H9 (cell line): ENCODE measurements at regions not wholly inside any gene's neighbourhood (a gene's known extent, or its start where the extent isn't known, plus 50 kb on each side); places are given as distances from the start of the nearest gene placed in this dataset.

ENCODE experiments used
- DNase-seq: peaks from one replicate; pipeline ENCODE4 v3.0.0-alpha.2; 2017
- H2AFZ ChIP-seq: one replicate; pipeline ENCODE4 v1.6.1; 2013; ENCODE audit warnings: mild to moderate bottlenecking, low read length, control low read depth, moderate library complexity
- H2AK5ac ChIP-seq: 2 replicates; pipeline ENCODE4 v1.6.1; 2013; ENCODE audit warnings: low read length, control low read depth, mixed read lengths; ENCODE audit not compliant: insufficient read length
- H2BK120ac ChIP-seq: one replicate; pipeline ENCODE4 v1.6.1; 2013; ENCODE audit warnings: low read depth, mild to moderate bottlenecking, low read length, control low read depth, inconsistent platforms; ENCODE audit not compliant: poor library complexity, severe bottlenecking
- H2BK12ac ChIP-seq: 2 replicates; pipeline ENCODE4 v1.6.1; 2013; ENCODE audit warnings: low read length, control low read depth, mixed read lengths, low read depth; ENCODE audit not compliant: insufficient read length
- H2BK15ac ChIP-seq: 2 replicates; pipeline ENCODE4 v1.6.1; 2013; ENCODE audit warnings: low read depth, low read length, control low read depth
- H2BK20ac ChIP-seq: one replicate; pipeline ENCODE4 v1.6.1; 2013; ENCODE audit warnings: low read depth, mild to moderate bottlenecking, low read length, control low read depth, inconsistent platforms; ENCODE audit not compliant: poor library complexity, severe bottlenecking
- H2BK5ac ChIP-seq: 2 replicates; pipeline ENCODE4 v1.6.1; 2013; ENCODE audit warnings: low read length, control low read depth, mixed read lengths; ENCODE audit not compliant: insufficient read length
- H3K14ac ChIP-seq: 2 replicates; pipeline ENCODE4 v1.6.1; 2013; ENCODE audit warnings: low read length, control low read depth; ENCODE audit not compliant: insufficient read depth
- H3K18ac ChIP-seq: 2 replicates; pipeline ENCODE4 v1.6.1; 2013; ENCODE audit warnings: low read depth, mild to moderate bottlenecking, mixed read lengths, low read length, control low read depth; ENCODE audit not compliant: insufficient read length
- H3K23ac ChIP-seq: 2 replicates; pipeline ENCODE4 v1.6.1; 2013; ENCODE audit warnings: low read length, control low read depth, mixed read lengths, low read depth; ENCODE audit not compliant: insufficient read length
- H3K23me2 ChIP-seq: 2 replicates; pipeline ENCODE4 v1.6.1; 2013; ENCODE audit warnings: low read depth, mild to moderate bottlenecking, mixed read lengths, low read length, control low read depth; ENCODE audit not compliant: insufficient read length, poor library complexity, severe bottlenecking
- H3K27ac ChIP-seq: 2 replicates; pipeline ENCODE4 v1.5.1; 2013; ENCODE audit warnings: low read length, control low read depth, mixed read lengths, low read depth; ENCODE audit not compliant: insufficient read length
- H3K27me3 ChIP-seq: 2 replicates; pipeline ENCODE4 v1.6.1; 2013; ENCODE audit warnings: low read length, control low read depth, inconsistent platforms; ENCODE audit not compliant: insufficient read depth
- H3K4ac ChIP-seq: 2 replicates; pipeline ENCODE4 v1.6.1; 2013; ENCODE audit warnings: low read depth, mild to moderate bottlenecking, control low read depth, inconsistent platforms, low read length, moderate library complexity
- H3K4me1 ChIP-seq: 2 replicates; pipeline ENCODE4 v1.6.1; 2013; ENCODE audit warnings: low read length, control low read depth, inconsistent platforms; ENCODE audit not compliant: insufficient read depth
- H3K4me2 ChIP-seq: 2 replicates; pipeline ENCODE4 v1.6.1; 2013; ENCODE audit warnings: low read length, control low read depth, mixed read lengths; ENCODE audit not compliant: insufficient read length, insufficient read depth
- H3K56ac ChIP-seq: 2 replicates; pipeline ENCODE4 v1.6.1; 2013; ENCODE audit warnings: low read depth, mild to moderate bottlenecking, mixed read lengths, low read length, control low read depth; ENCODE audit not compliant: insufficient read length
- H3K79me1 ChIP-seq: 2 replicates; pipeline ENCODE4 v1.6.1; 2013; ENCODE audit warnings: low read depth, mild to moderate bottlenecking, moderate library complexity, low read length, control low read depth, inconsistent platforms; ENCODE audit not compliant: insufficient read depth, poor library complexity, severe bottlenecking
- H3K79me2 ChIP-seq: 2 replicates; pipeline ENCODE4 v1.6.1; 2013; ENCODE audit warnings: low read length, control low read depth, inconsistent platforms; ENCODE audit not compliant: insufficient read depth
- H3K9ac ChIP-seq: 2 replicates; pipeline ENCODE4 v1.6.1; 2013; ENCODE audit warnings: low read length, control low read depth, mixed read lengths; ENCODE audit not compliant: insufficient read length; ENCODE audit errors: extremely low read depth
- H3K9me3 ChIP-seq: one replicate; pipeline ENCODE4 v1.6.1; 2013; ENCODE audit warnings: low read depth, low read length, inconsistent platforms; ENCODE audit not compliant: control insufficient read depth
- H3T11ph ChIP-seq: one replicate; pipeline ENCODE4 v1.6.1; 2013; ENCODE audit warnings: mild to moderate bottlenecking, low read length, control low read depth, inconsistent platforms
- H4K20me1 ChIP-seq: one replicate; pipeline ENCODE4 v1.6.1; 2013; ENCODE audit not compliant: control insufficient read depth, insufficient read length, insufficient read depth
- H4K5ac ChIP-seq: 2 replicates; pipeline ENCODE4 v1.6.1; 2013; ENCODE audit warnings: low read depth, mild to moderate bottlenecking, mixed read lengths, low read length, control low read depth; ENCODE audit not compliant: insufficient read length
- H4K8ac ChIP-seq: replicated peaks from 2 replicates; pipeline ENCODE4 v1.6.1; 2013; ENCODE audit warnings: low read length, control low read depth, mixed read lengths, low read depth; ENCODE audit not compliant: insufficient read length
- H4K91ac ChIP-seq: 2 replicates; pipeline ENCODE4 v1.6.1; 2013; ENCODE audit warnings: low read depth, mild to moderate bottlenecking, moderate library complexity, mixed read lengths, low read length, control low read depth; ENCODE audit not compliant: insufficient read length
- H3K27ac Mint-ChIP-seq, 3 experiments: 2 replicates in 2 of 3; 3 replicates in 1 of 3; pipeline ENCODE4 v1.8.0; 2020 to 2021; ENCODE audit warnings: mixed read lengths in 3 of 3, mild to moderate bottlenecking in 1 of 3, moderate library complexity in 1 of 3
- H3K27me3 Mint-ChIP-seq: 2 replicates; pipeline ENCODE4 v1.8.0; 2021; ENCODE audit warnings: low read depth, mild to moderate bottlenecking, moderate library complexity, mixed read lengths
- H3K36me3 Mint-ChIP-seq, 3 experiments: 2 replicates in 2 of 3; 3 replicates in 1 of 3; pipeline ENCODE4 v1.8.0; 2020 to 2021; ENCODE audit warnings: low read depth in 3 of 3, mixed read lengths in 3 of 3; ENCODE audit not compliant: insufficient read depth in 1 of 3
- H3K4me1 Mint-ChIP-seq, 2 experiments: 2 replicates each; pipeline ENCODE4 v1.8.0; 2020; ENCODE audit warnings: mixed read lengths in 2 of 2
- H3K4me3 Mint-ChIP-seq, 2 experiments: 2 replicates in 1 of 2; 3 replicates in 1 of 2; pipeline ENCODE4 v1.8.0; 2020 to 2021; ENCODE audit warnings: mild to moderate bottlenecking in 2 of 2, mixed read lengths in 2 of 2, moderate library complexity in 1 of 2
- H3K9me3 Mint-ChIP-seq, 2 experiments: 2 replicates in 1 of 2; 3 replicates in 1 of 2; pipeline ENCODE4 v1.8.0; 2020; ENCODE audit warnings: mild to moderate bottlenecking in 2 of 2, mixed read lengths in 2 of 2, moderate library complexity in 1 of 2
- WGBS: extraction: QIAGEN DNeasy Blood & Tissue Kit; methylation state at CpG from one replicate; pipeline ENCODE4 v1.1.7; 2013; ENCODE audit warnings: missing lambda C conversion rate, low lambda C conversion rate, mixed read lengths; ENCODE audit not compliant: insufficient read length; ENCODE audit errors: extremely low coverage; 5-methylcytosine and 5-hydroxymethylcytosine counted together
- TF ChIP-seq, protein P1 (sequence below): fragments of 200-600 bp; sonication (generic); conservative IDR thresholded peaks from 3 replicates; pipeline ENCODE4 v1.8.0; 2021; ENCODE audit warnings: antibody characterized with exemption, mild to moderate bottlenecking

DNA sequence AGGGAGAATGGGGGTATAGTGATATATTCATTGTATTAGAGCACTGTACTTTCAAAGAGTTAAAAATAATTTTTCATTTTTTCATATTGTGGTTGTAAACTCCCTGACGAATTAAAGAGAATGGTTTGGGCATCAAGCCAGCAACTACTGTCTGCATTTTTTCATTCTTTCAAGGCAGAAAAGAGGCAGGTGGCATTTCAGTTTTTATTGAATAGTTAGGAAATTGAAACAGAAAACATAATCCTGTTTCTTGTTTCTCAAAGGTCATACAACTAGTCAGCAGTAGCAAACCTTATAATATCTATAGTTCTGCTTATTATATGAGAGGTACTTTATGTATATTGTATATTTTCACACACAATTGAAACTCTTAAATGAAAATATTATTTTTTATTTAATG lies 303.9 kb upstream of the KCND2 start:
- no peaks in the 10 kb centered on the region for H3K9me3 ChIP-seq
- no peaks in the 10 kb centered on the region for H3K4me1 Mint-ChIP-seq
- H3K23ac ChIP-seq, result no peak overlapping the region
- no peak overlapping the region for H3K18ac ChIP-seq
- TF ChIP-seq, protein P1, sequence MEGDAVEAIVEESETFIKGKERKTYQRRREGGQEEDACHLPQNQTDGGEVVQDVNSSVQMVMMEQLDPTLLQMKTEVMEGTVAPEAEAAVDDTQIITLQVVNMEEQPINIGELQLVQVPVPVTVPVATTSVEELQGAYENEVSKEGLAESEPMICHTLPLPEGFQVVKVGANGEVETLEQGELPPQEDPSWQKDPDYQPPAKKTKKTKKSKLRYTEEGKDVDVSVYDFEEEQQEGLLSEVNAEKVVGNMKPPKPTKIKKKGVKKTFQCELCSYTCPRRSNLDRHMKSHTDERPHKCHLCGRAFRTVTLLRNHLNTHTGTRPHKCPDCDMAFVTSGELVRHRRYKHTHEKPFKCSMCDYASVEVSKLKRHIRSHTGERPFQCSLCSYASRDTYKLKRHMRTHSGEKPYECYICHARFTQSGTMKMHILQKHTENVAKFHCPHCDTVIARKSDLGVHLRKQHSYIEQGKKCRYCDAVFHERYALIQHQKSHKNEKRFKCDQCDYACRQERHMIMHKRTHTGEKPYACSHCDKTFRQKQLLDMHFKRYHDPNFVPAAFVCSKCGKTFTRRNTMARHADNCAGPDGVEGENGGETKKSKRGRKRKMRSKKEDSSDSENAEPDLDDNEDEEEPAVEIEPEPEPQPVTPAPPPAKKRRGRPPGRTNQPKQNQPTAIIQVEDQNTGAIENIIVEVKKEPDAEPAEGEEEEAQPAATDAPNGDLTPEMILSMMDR, result no peak
- no peak overlapping the region for H3K4me3 Mint-ChIP-seq
- no peak overlapping the region for H4K91ac ChIP-seq
- no peaks in the 10 kb centered on the region for H3K27me3 ChIP-seq
- H3K9me3 Mint-ChIP-seq, result no peaks in the 10 kb centered on the region
- WGBS, result no CpG with 5 or more reads among the region's 1 CpG
- H2AFZ ChIP-seq, result no peak overlapping the region
- H3K79me1 ChIP-seq, result no peaks in the 10 kb centered on the region
- H3K23me2 ChIP-seq, result no peaks in the 10 kb centered on the region
- H3K4me2 ChIP-seq, result no peak overlapping the region
- H3T11ph ChIP-seq, result no peak overlapping the region
- no peaks in the 10 kb centered on the region for H3K27me3 Mint-ChIP-seq
- DNase-seq, result no peak
- no peak overlapping the region for H3K56ac ChIP-seq
- no peak overlapping the region for H2AK5ac ChIP-seq
- no peak overlapping the region for H2BK15ac ChIP-seq
- H3K4ac ChIP-seq, result no peak overlapping the region
- no peak overlapping the region for H2BK5ac ChIP-seq
- H3K4me1 ChIP-seq, result no peaks in the 10 kb centered on the region
- no peak overlapping the region for H3K14ac ChIP-seq
- no peaks in the 10 kb centered on the region for H3K36me3 Mint-ChIP-seq
- no peak overlapping the region for H4K5ac ChIP-seq
- no peak overlapping the region for H3K27ac Mint-ChIP-seq
- H3K79me2 ChIP-seq, result no peaks in the 10 kb centered on the region
- H2BK12ac ChIP-seq, result no peak overlapping the region
- no peak overlapping the region for H3K27ac ChIP-seq
- H4K8ac ChIP-seq, result no peak overlapping the region
- no peak overlapping the region for H2BK120ac ChIP-seq
- H4K20me1 ChIP-seq, result no peaks in the 10 kb centered on the region
- H3K9ac ChIP-seq, result no peak overlapping the region
- no peak overlapping the region for H2BK20ac ChIP-seq
